ENCODE measurements at regions not wholly inside any gene's neighbourhood (a gene's known extent, or its start where the extent isn't known, plus 50 kb on each side); places are given as distances from the start of the nearest gene placed in this dataset.

- no peak overlapping the region for H3K27ac ChIP-seq
- ChIA-PET CTCF (no interaction called here), POLR2A (ENCODE audit: low non-redundant PET) (no interaction called here)
- TF ChIP-seq CTCF (conservative IDR thresholded peaks at IDR 0.05; ENCODE audit: low read depth): no peak
- peak; percentile 0 for DNase-seq (ENCODE audit: low spot score)
Measured at GRCh38 chr4:19317377-19317776, 934.3 kb upstream of the SLIT2 start.

GRCh38 chr4:19314116-19314515 lies 937.6 kb upstream of the SLIT2 start:
- TF ChIP-seq CTCF (conservative IDR thresholded peaks at IDR 0.05; ENCODE audit: low read depth): no peak
- no peak for DNase-seq (ENCODE audit: low spot score)
- POLR2A ChIA-PET (ENCODE audit: low non-redundant PET): no interaction called here
- no peak overlapping the region for H3K27ac ChIP-seq
- CTCF ChIA-PET: interaction anchor here (0.6 kb wide), 1 partner anchor 1080 kb away, joined by 3 read pairs; no protein-coding TSS in a partner anchor

- H3K27ac ChIP-seq: no peak overlapping the region
- ChIA-PET CTCF (interaction anchor here (0.5 to 0.8 kb wide), 2 partner anchors 278 to 939 kb away, joined by 3 to 5 read pairs; no protein-coding TSS in a partner anchor), POLR2A (ENCODE audit: low non-redundant PET) (no interaction called here)
- DNase-seq (ENCODE audit: low spot score): peak; percentile 2
- TF ChIP-seq CTCF (conservative IDR thresholded peaks at IDR 0.05; ENCODE audit: low read depth): peak; percentile 24; the same call in 1 of the 2 replicates
Measured at GRCh38 chr4:19309378-19309777, 942.3 kb upstream of the SLIT2 start.

GRCh38 chr4:19304028-19304427 lies 947.7 kb upstream of the SLIT2 start:
- POLR2A ChIA-PET (ENCODE audit: low non-redundant PET): no interaction called here
- DNase-seq (ENCODE audit: low spot score): no peak
- CTCF ChIA-PET: interaction anchor here (0.6 kb wide), 1 partner anchor 1696 kb away, joined by 5 read pairs; no protein-coding TSS in a partner anchor
- no peak overlapping the region for H3K27ac ChIP-seq
- TF ChIP-seq CTCF (conservative IDR thresholded peaks at IDR 0.05; ENCODE audit: low read depth): no peak

GRCh38 chr4:19301527-19301926 lies 950.2 kb upstream of the SLIT2 start:
- TF ChIP-seq CTCF (conservative IDR thresholded peaks at IDR 0.05; ENCODE audit: low read depth): no peak
- H3K27ac ChIP-seq: no peak overlapping the region
- ChIA-PET CTCF (no interaction called here), POLR2A (ENCODE audit: low non-redundant PET) (no interaction called here)
- no peak for DNase-seq (ENCODE audit: low spot score)

- no peak for DNase-seq (ENCODE audit: low spot score)
- no peak overlapping the region for H3K27ac ChIP-seq
- CTCF ChIA-PET: no interaction called here
Measured at GRCh38 chr4:19300213-19300612, 951.5 kb upstream of the SLIT2 start.

More at GRCh38 chr4:19300213-19300612, 951.5 kb upstream of the SLIT2 start:
- TF ChIP-seq CTCF (conservative IDR thresholded peaks at IDR 0.05; ENCODE audit: low read depth): no peak
- POLR2A ChIA-PET (ENCODE audit: low non-redundant PET): no interaction called here
